ENCODE measurements at regions not wholly inside any gene's neighbourhood (a gene's known extent, or its start where the extent isn't known, plus 50 kb on each side); places are given as distances from the start of the nearest gene placed in this dataset.

- DNase-seq (ENCODE audit: low spot score in 2 of 2), result no peak
- no peak for FAIRE-seq
These were observed 938.1 kb upstream of the TMEM132C start for GRCh38 chr12:127328867-127329266.

DNA sequence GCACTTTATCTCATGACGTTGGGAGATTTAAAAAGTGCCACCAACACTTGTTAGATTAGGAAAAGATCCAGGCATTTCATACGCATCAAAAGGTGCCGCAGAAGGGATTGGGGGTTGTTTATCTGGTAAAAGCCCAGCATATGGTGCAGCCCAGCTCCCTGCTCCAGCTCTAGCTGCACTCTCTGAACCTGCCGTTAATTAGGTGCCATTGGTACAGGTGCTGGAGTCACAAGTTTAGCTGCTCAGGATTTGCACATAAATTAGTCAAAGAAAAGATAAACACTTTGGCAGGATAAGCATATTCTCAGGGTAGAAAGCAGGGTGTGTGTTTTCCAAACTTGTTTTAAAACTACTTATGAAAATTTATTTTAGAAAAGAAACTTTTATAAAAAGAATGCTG, 932.6 kb upstream of the TMEM132C start:
- no peak for DNase-seq (ENCODE audit: low spot score in 2 of 2)
- no peak for FAIRE-seq

- no peak for DNase-seq (ENCODE audit: low spot score in 2 of 2)
- FAIRE-seq, result no peak
These were observed 931.9 kb upstream of the TMEM132C start for GRCh38 chr12:127334912-127335644.

- FAIRE-seq (no peak), DNase-seq (ENCODE audit: low spot score in 2 of 2) (no peak)
These were observed 930.6 kb upstream of the TMEM132C start for GRCh38 chr12:127336416-127336815.

DNA sequence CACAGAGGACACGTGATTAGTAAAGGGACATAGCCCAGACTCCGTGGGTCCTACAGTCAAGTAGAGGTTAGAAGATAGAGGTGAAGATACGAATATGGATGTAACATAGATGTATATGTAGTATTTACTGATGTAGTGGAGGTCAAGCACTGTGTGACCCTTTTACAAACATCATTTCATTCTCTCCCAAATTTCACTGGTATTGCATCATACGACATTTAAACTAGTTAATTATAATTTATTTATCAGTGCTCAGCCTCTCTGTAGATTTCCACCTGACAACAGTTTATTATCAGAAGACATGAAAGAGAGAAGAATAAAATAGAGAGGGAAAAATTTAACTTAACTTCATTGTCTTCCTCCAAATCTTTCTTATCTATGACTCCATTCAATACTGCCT, 927.9 kb upstream of the TMEM132C start:
- no peak for DNase-seq (ENCODE audit: low spot score in 2 of 2)
- FAIRE-seq, result no peak

DNA sequence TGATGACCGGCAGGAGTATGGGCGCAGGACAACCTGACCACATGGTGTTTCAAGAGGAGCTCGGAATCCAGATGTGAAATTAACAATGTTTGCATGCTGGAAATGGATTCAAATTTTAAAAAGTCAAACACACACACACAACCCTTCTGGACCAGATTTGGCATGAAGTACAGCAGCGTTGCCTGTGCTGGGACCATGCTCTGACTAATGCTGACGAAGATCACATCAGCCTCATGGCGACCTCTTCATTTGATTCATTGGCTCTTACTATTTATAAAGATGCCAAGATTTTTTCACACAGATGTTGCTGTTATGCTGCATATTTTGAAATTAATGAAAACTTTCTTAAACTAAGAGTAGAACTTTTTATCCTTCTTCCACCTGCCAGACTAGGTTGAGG, 926.6 kb upstream of the TMEM132C start:
- DNase-seq (ENCODE audit: low spot score in 2 of 2) (no peak), FAIRE-seq (no peak)

DNA sequence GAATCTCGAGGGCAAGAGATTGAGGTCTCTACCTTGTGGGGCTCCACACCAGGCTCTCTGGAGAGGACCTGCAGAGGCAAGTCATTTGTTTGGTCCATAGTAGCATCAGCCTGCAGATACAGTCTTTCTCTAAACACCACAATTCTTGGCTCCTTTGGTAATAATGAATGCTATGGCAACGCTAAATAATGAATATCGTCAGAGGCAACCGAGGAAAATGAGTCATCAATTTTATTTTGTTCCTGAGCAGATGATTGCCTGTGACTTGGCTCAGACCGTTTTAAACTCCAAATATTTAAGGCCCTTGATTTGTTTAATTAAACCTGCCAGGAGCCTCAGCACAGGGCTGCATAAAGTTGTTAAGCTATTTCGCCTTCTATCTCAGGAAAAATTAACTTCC, 924.1 kb upstream of the TMEM132C start:
- FAIRE-seq, result no peak
- peak in 1 of 2 donors; percentile 6 for DNase-seq (ENCODE audit: low spot score in 2 of 2)

GRCh38 chr12:127343940-127344339, 923.0 kb upstream of the TMEM132C start:
- DNase-seq (ENCODE audit: low spot score in 2 of 2) (no peak), FAIRE-seq (no peak)

DNA sequence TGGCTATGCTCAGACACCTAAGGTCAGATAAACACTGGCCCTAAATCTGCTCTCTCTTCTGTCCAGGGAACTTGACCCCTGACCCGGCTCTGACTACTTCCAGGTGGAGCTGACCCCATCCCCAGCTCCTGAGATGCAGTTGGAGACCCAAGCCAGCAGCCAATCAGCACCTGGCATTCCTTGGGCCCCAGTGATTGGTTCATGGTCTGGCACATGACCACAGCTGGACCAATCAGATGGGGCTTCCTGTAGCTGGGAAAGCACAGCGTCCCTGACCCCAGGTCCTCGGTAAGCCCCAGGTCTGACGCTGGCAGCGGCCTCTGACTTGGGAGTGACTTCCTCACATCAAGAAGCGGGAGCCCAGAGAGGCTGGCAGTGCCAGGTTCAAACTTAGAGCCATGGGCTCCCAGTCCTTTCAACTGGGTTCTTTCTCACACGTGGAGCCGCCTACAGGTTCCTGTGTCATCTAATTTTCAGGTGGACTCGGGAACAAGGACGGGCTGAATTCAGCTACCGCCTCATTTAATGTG, 915.4 kb upstream of the TMEM132C start:
- FAIRE-seq, result no peak
- DNase-seq (ENCODE audit: low spot score in 2 of 2), result no peak

- no peak for FAIRE-seq
- DNase-seq (ENCODE audit: low spot score in 2 of 2), result peak in 1 of 2 donors; percentile 20
These were observed 911.7 kb upstream of the TMEM132C start for GRCh38 chr12:127355061-127355841.

- DNase-seq (ENCODE audit: low spot score in 2 of 2) (no peak), FAIRE-seq (no peak)
These were observed 908.1 kb upstream of the TMEM132C start for GRCh38 chr12:127358888-127359287.

- no peak for DNase-seq (ENCODE audit: low spot score in 2 of 2)
- no peak for FAIRE-seq
These were observed 906.4 kb upstream of the TMEM132C start for GRCh38 chr12:127360580-127360979.

DNA sequence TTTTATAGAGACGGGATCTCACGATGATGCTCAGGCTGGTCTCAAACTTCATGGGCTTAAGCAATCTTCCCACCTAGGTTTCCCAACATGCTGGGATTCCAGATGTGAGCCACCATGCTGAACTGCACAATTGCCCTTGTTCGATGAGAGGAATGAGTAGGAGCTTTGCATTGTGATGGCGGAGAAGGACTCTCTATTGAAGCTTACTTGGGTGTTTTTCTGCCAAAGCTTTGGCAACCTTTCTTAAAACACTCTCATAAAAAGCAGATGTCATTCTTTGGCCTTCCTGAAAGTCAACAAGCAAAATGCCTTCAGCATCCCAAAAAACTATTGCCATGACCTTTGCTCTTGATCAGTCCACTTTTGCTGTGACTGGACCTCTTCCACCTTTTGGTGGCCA, 904.8 kb upstream of the TMEM132C start:
- no peak for DNase-seq (ENCODE audit: low spot score in 2 of 2)
- FAIRE-seq, result no peak

DNA sequence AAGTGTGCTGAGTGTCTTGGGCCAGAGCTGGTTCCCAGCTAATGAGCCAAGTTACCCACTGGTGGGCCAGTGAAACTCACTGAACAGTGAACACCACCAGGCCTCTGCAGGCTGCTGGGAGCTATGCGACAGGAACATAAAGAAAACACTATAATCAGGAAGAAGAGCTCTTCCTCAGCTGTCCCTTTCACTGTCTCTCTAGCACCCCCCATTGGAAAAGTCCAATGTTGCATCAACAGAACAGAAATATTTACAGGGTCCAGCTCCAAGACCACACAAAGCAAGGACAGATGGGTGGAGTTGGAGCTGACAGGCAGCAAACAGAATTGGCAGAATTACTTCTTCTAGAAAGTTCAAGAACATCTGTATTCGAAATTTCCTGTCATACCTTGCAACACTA, 903.6 kb upstream of the TMEM132C start:
- no peak for FAIRE-seq
- no peak for DNase-seq (ENCODE audit: low spot score in 2 of 2)

DNA sequence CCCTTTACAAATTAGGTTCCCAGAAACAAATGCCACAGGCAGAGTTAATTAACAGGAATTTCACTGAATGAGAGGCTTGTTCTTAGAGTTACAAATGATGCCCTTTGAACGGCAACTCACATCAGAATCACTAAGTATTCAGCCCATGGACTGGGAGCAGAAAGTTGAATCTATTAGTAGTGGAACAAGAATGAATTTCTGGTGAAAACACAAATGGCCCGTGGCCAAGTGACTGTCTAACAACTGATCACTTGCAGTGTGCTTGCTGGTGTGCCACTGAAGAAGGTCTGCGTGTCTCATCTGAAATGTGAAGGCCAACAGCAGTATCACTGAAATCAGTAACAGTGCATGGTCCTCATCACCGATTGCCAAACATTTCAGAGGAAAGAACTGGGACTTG, 893.4 kb upstream of the TMEM132C start:
- no peak for DNase-seq (ENCODE audit: low spot score in 2 of 2)
- FAIRE-seq, result no peak

- FAIRE-seq (no peak), DNase-seq (ENCODE audit: low spot score in 2 of 2) (no peak)
These were observed 892.5 kb upstream of the TMEM132C start for GRCh38 chr12:127374447-127374846.

GRCh38 chr12:127381043-127381668, 885.8 kb upstream of the TMEM132C start:
- no peak for FAIRE-seq

GRCh38 chr12:127381681-127382080, 885.3 kb upstream of the TMEM132C start:
- FAIRE-seq, result no peak
- no peak for DNase-seq (ENCODE audit: low spot score in 2 of 2)

More at GRCh38 chr12:127381043-127381668, 885.8 kb upstream of the TMEM132C start:
- DNase-seq (ENCODE audit: low spot score in 2 of 2), result peak; percentile 53 to 71

DNA sequence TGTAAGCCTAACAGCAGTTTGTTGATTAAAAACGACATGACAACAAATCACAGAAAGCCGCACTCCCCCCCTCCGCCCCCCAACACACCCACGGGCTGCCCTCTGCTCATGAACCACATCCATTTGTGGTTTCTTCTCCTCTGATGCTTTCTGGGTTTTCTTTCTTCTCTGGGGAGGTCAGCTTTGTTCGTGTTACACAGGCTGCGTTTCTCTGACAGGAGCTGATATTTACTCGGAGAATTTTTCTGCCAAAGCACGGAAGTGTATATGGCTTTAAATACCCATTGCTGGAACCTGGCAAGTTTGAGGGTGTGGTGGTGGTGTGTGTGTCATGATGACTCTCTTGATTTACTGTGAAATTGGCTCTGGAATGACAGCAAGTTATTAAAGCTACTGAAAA, 883.7 kb upstream of the TMEM132C start:
- DNase-seq (ENCODE audit: low spot score in 2 of 2), result no peak
- no peak for FAIRE-seq

DNA sequence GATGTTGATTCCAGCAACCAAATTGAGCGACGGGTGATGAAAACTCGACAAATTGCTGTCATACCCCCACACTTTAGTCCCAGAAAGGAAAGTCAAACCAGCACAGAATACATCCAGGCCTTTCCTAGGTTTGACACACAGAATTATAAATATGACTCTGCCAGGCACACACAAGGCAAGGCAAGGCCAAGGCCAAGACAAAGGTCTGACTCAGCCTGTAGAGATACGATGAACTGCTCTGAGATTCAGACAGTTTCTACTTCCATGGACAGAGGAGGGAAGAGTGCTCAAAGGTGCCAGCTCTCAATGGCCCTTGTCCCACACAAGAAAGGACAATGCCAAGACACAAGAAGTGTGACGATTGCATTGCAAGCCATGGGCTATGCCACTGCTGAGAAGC, 880.2 kb upstream of the TMEM132C start:
- DNase-seq (ENCODE audit: low spot score in 2 of 2) (no peak), FAIRE-seq (no peak)

GRCh38 chr12:127388985-127389384, 878.0 kb upstream of the TMEM132C start:
- FAIRE-seq, result no peak
- no peak for DNase-seq (ENCODE audit: low spot score in 2 of 2)

Measured in frontal cortex (tissue), 3 donors.